ENCODE measurements at regions not wholly inside any gene's neighbourhood (a gene's known extent, or its start where the extent isn't known, plus 50 kb on each side); places are given as distances from the start of the nearest gene placed in this dataset.

DNA sequence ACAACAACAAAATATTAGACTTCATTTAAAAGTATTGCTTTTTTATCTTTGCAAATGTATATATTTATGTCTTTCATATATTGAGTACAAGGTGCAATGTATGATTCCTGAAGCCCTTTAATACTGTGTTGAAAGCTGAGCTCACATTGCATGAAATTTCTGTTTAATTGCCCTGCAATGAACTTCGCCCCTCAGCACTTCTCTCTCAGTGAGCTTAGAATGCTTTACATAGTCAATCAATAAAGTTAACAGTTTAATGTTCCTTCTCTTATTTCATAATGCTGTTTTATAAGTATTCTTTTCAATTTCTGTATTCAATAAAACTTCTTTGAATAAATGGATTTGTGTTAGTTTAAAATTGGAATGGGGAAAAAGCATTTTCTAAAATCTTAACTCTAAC lies 607.1 kb downstream of the SOX5 start:
- Histone ChIP-seq H4K20me1 (ENCODE audit: control insufficient read depth, insufficient read depth) (no peaks in the 10 kb centered on the region), H3K9ac (ENCODE audit: control insufficient read depth, insufficient read depth, low read length) (no peak overlapping the region), H3K79me2 (ENCODE audit: control insufficient read depth, insufficient read depth, low read length) (no peaks in the 10 kb centered on the region), H3K36me3 (ENCODE audit: control insufficient read depth in 2 of 2, insufficient read depth in 2 of 2, low read length in 1 of 2) (no peaks in the 10 kb centered on the region), H2AFZ (ENCODE audit: control insufficient read depth, low read depth, low read length) (no peak overlapping the region), H3K27ac (ENCODE audit: control insufficient read depth, insufficient read depth) (no peak overlapping the region), H3K4me1 (ENCODE audit: control insufficient read depth, insufficient read depth, low read length) (no peaks in the 10 kb centered on the region), H3K27me3 (replicated peaks in 1 of 2; ENCODE audit: control insufficient read depth in 2 of 2, insufficient read depth in 2 of 2, low read length in 1 of 2) (no peaks in the 10 kb centered on the region), H3K9me3 (replicated peaks; ENCODE audit: control insufficient read depth, insufficient read depth, low read length) (no peaks in the 10 kb centered on the region), H3K4me2 (ENCODE audit: control insufficient read depth, insufficient read depth) (no peak overlapping the region), H3K4me3 (no peak overlapping the region)
- no peak for FAIRE-seq
- intact Hi-C loops (cut with micrococcal nuclease; ENCODE audit: unreplicated experiment): no loop called here
- ChIA-PET SMC1A (ENCODE audit: uncharacterized antibody, unreplicated experiment) (no interaction called here), POLR2A (no interaction called here), CTCF (no interaction called here), RAD21 (ENCODE audit: unreplicated experiment) (no interaction called here)
- BruUV-seq (replicated peaks): no TSS peak
- in situ Hi-C loops (cut with MboI): no loop called here
- ATAC-seq: no peak
- 30% methylated on average over 1 of the region's 1 CpG for WGBS (ENCODE audit: insufficient coverage, insufficient replicate concordance, low lambda C conversion rate, missing lambda C conversion rate)
- DNase-seq (ENCODE audit: low read depth, low spot score): no peak
- TF ChIP-seq RAD21 (IDR thresholded peaks at IDR 0.05; ENCODE audit: insufficient read depth, low read depth, low read length) (no peak), POLR2AphosphoS2 (IDR thresholded peaks at IDR 0.05; ENCODE audit: low read depth, low read length) (no peak), TARDBP (IDR thresholded peaks at IDR 0.05; ENCODE audit: borderline replicate concordance) (no peak), MAX (IDR thresholded peaks at IDR 0.05; ENCODE audit: low read depth, low read length) (no peak), ZNF622 (IDR thresholded peaks at IDR 0.05) (no peak), ELK1 (IDR thresholded peaks at IDR 0.05; ENCODE audit: low read depth, low read length) (no peak), HCFC1 (IDR thresholded peaks at IDR 0.05; ENCODE audit: low read length) (no peak), ZNF592 (IDR thresholded peaks at IDR 0.05) (no peak)
- TF ChIP-seq, protein P1, sequence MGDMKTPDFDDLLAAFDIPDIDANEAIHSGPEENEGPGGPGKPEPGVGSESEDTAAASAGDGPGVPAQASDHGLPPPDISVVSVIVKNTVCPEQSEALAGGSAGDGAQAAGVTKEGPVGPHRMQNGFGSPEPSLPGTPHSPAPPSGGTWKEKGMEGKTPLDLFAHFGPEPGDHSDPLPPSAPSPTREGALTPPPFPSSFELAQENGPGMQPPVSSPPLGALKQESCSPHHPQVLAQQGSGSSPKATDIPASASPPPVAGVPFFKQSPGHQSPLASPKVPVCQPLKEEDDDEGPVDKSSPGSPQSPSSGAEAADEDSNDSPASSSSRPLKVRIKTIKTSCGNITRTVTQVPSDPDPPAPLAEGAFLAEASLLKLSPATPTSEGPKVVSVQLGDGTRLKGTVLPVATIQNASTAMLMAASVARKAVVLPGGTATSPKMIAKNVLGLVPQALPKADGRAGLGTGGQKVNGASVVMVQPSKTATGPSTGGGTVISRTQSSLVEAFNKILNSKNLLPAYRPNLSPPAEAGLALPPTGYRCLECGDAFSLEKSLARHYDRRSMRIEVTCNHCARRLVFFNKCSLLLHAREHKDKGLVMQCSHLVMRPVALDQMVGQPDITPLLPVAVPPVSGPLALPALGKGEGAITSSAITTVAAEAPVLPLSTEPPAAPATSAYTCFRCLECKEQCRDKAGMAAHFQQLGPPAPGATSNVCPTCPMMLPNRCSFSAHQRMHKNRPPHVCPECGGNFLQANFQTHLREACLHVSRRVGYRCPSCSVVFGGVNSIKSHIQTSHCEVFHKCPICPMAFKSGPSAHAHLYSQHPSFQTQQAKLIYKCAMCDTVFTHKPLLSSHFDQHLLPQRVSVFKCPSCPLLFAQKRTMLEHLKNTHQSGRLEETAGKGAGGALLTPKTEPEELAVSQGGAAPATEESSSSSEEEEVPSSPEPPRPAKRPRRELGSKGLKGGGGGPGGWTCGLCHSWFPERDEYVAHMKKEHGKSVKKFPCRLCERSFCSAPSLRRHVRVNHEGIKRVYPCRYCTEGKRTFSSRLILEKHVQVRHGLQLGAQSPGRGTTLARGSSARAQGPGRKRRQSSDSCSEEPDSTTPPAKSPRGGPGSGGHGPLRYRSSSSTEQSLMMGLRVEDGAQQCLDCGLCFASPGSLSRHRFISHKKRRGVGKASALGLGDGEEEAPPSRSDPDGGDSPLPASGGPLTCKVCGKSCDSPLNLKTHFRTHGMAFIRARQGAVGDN (IDR thresholded peaks at IDR 0.05): no peak
- TF ChIP-seq, protein P2, sequence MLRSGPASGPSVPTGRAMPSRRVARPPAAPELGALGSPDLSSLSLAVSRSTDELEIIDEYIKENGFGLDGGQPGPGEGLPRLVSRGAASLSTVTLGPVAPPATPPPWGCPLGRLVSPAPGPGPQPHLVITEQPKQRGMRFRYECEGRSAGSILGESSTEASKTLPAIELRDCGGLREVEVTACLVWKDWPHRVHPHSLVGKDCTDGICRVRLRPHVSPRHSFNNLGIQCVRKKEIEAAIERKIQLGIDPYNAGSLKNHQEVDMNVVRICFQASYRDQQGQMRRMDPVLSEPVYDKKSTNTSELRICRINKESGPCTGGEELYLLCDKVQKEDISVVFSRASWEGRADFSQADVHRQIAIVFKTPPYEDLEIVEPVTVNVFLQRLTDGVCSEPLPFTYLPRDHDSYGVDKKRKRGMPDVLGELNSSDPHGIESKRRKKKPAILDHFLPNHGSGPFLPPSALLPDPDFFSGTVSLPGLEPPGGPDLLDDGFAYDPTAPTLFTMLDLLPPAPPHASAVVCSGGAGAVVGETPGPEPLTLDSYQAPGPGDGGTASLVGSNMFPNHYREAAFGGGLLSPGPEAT (IDR thresholded peaks at IDR 0.05; ENCODE audit: low read depth): no peak
